ENCODE measurements at regions not wholly inside any gene's neighbourhood (a gene's known extent, or its start where the extent isn't known, plus 50 kb on each side); places are given as distances from the start of the nearest gene placed in this dataset.

- TF ChIP-seq POLR2A (IDR thresholded peaks at IDR 0.05; ENCODE audit: low read depth, low read length) (no peak), TAF1 (IDR thresholded peaks at IDR 0.05; ENCODE audit: low read depth, low read length) (no peak), POLR2AphosphoS5 (IDR thresholded peaks at IDR 0.05; ENCODE audit: low read depth, low read length) (no peak), SPI1 (IDR thresholded peaks at IDR 0.05; ENCODE audit: low read depth, low read length) (no peak), PAX5 (IDR thresholded peaks at IDR 0.05; ENCODE audit: insufficient read depth, low read length, severe bottlenecking) (no peak)
These were observed 313.4 kb downstream of the AEBP2 start for GRCh38 chr12:19752712-19753111.

Measured in GM12891 (cell line).